Keratinocyte (primary cell): ENCODE measurements at regions not wholly inside any gene's neighbourhood (a gene's known extent, or its start where the extent isn't known, plus 50 kb on each side); places are given as distances from the start of the nearest gene placed in this dataset.

Experiments
- DNase-seq: peaks from one replicate; pipeline ENCODE4 v3.0.0-alpha.2; 2011; ENCODE audit warnings: low read depth, missing footprints, low spot score
- FAIRE-seq: peaks from 2 replicates; lab custom pipeline; 2011; peaks lifted over from hg19 to GRCh38; lab: Jason Lieb, UNC
- H2AFZ ChIP-seq: 2 replicates; pipeline ENCODE4 v1.6.0; 2012; ENCODE audit warnings: low read length, control low read depth, inconsistent platforms; ENCODE audit not compliant: control insufficient read depth
- H3K27ac ChIP-seq: 2 replicates; pipeline ENCODE4 v1.5.1; 2011; ENCODE audit warnings: low read length; ENCODE audit not compliant: control insufficient read depth, insufficient read depth
- H3K27me3 ChIP-seq: 3 replicates; pipeline ENCODE4 v1.6.0; 2011; ENCODE audit warnings: low read length; ENCODE audit not compliant: control insufficient read depth, insufficient read depth; ENCODE audit errors: extremely low read depth
- H3K36me3 ChIP-seq, 2 experiments: 2 replicates in 1 of 2; 3 replicates in 1 of 2; pipeline ENCODE4 v1.5.1; 2011; ENCODE audit warnings: low read length in 2 of 2, mild to moderate bottlenecking in 1 of 2; ENCODE audit not compliant: control insufficient read depth in 2 of 2, insufficient read depth in 2 of 2; ENCODE audit errors: extremely low read depth in 1 of 2
- H3K4me1 ChIP-seq: 3 replicates; pipeline ENCODE4 v1.5.1; 2011; ENCODE audit warnings: low read length; ENCODE audit not compliant: control insufficient read depth, insufficient read depth; ENCODE audit errors: extremely low read depth
- H3K4me2 ChIP-seq: 3 replicates; pipeline ENCODE4 v1.6.0; 2011; ENCODE audit warnings: low read depth, low read length; ENCODE audit not compliant: control insufficient read depth, insufficient read depth; ENCODE audit errors: extremely low read depth
- H3K4me3 ChIP-seq, 3 experiments: fragments of 200-600 bp in 1 of 3; sonication (generic) in 1 of 3; 2 replicates in 2 of 3; 3 replicates in 1 of 3; pipeline ENCODE4 v1.5.1; 2011 to 2016; ENCODE audit warnings: low read length in 3 of 3, mild to moderate bottlenecking in 3 of 3, control low read depth in 2 of 3, inconsistent platforms in 1 of 3, low read depth in 1 of 3, mixed read lengths in 1 of 3, mixed run types in 1 of 3, moderate library complexity in 1 of 3; ENCODE audit not compliant: control insufficient read depth in 2 of 3, insufficient read depth in 2 of 3; ENCODE audit errors: extremely low read depth in 1 of 3
- H3K79me2 ChIP-seq: 2 replicates; pipeline ENCODE4 v1.6.0; 2012; ENCODE audit warnings: low read length; ENCODE audit not compliant: control insufficient read depth, insufficient read depth
- H3K9ac ChIP-seq: 3 replicates; pipeline ENCODE4 v1.6.0; 2011; ENCODE audit warnings: low read length; ENCODE audit not compliant: control insufficient read depth, insufficient read depth; ENCODE audit errors: extremely low read depth
- H3K9me1 ChIP-seq: 3 replicates; pipeline ENCODE4 v1.6.0; 2011; ENCODE audit warnings: low read length; ENCODE audit not compliant: control insufficient read depth, insufficient read depth; ENCODE audit errors: extremely low read depth
- H3K9me3 ChIP-seq: 2 replicates; pipeline ENCODE4 v1.5.1; 2012; ENCODE audit warnings: low read depth, low read length; ENCODE audit not compliant: control insufficient read depth
- H4K20me1 ChIP-seq: 3 replicates; pipeline ENCODE4 v1.6.0; 2011; ENCODE audit warnings: low read length; ENCODE audit not compliant: control insufficient read depth, insufficient read depth; ENCODE audit errors: extremely low read depth
- CTCF ChIP-seq, 3 experiments: IDR thresholded peaks in 1 of 3; conservative IDR thresholded peaks in 1 of 3; optimal IDR thresholded peaks in 1 of 3; 2 replicates in 2 of 3; 3 replicates in 1 of 3; pipeline versions ENCODE3 to v1.5.1; 2011; ENCODE audit warnings: low read length in 3 of 3, mild to moderate bottlenecking in 3 of 3, moderate library complexity in 2 of 3, control low read depth in 1 of 3, inconsistent platforms in 1 of 3; ENCODE audit not compliant: insufficient read depth in 2 of 3; ENCODE audit errors: extremely low read depth in 1 of 3
- EZH2 ChIP-seq: IDR thresholded peaks from one replicate; pipeline ENCODE4 v1.6.1; 2012; ENCODE audit warnings: inconsistent platforms, mild to moderate bottlenecking, low read length, moderate library complexity
- dilution Hi-C: fragments of 300-500 bp; cut with MboI; formaldehyde crosslinking; loops from one replicate; pipeline ENCODE4 v1.7.0; 2020; ENCODE audit warnings: low sequenced_read_pairs; ENCODE audit not compliant: extremely low pct_ligation_motif_present

- TF ChIP-seq EZH2, result no peak
- TF ChIP-seq CTCF (optimal IDR thresholded peaks at IDR 0.05 in 1 of 3, IDR thresholded peaks at IDR 0.05 in 1 of 3, conservative IDR thresholded peaks at IDR 0.05 in 1 of 3; ENCODE audit: extremely low read depth in 1 of 3, insufficient read depth in 2 of 3, low read length in 3 of 3), result no peak
- Histone ChIP-seq H3K4me1 (no peaks in the 10 kb centered on the region), H3K4me2 (no peak overlapping the region), H3K79me2 (no peaks in the 10 kb centered on the region), H4K20me1 (no peaks in the 10 kb centered on the region), H3K9me1 (no peaks in the 10 kb centered on the region), H2AFZ (no peak overlapping the region), H3K4me3 (no peak overlapping the region), H3K9ac (no peak overlapping the region), H3K27ac (no peak overlapping the region), H3K36me3 (no peaks in the 10 kb centered on the region), H3K27me3 (no peaks in the 10 kb centered on the region), H3K9me3 (no peaks in the 10 kb centered on the region)
- FAIRE-seq (no peak), DNase-seq (no peak)
- dilution Hi-C loops, result no loop called here
Observed at GRCh38 chr18:40387130-40387787, 1567.8 kb upstream of the PIK3C3 start.

GRCh38 chr18:40382197-40382596 lies 1572.8 kb upstream of the PIK3C3 start:
- no peaks in the 10 kb centered on the region for H3K4me1 ChIP-seq
- no peak overlapping the region for H2AFZ ChIP-seq
- H3K36me3 ChIP-seq, result no peaks in the 10 kb centered on the region
- FAIRE-seq (no peak), DNase-seq (no peak)
- H3K79me2 ChIP-seq, result no peaks in the 10 kb centered on the region
- H3K27ac ChIP-seq, result no peak overlapping the region
- no peak overlapping the region for H3K4me2 ChIP-seq
- H3K4me3 ChIP-seq, result no peak overlapping the region
- no peaks in the 10 kb centered on the region for H4K20me1 ChIP-seq
- no peaks in the 10 kb centered on the region for H3K27me3 ChIP-seq
- H3K9me3 ChIP-seq, result no peaks in the 10 kb centered on the region
- no peaks in the 10 kb centered on the region for H3K9me1 ChIP-seq
- no peak overlapping the region for H3K9ac ChIP-seq
- TF ChIP-seq EZH2, result no peak
- dilution Hi-C loops, result no loop called here
